ENCODE measurements at regions not wholly inside any gene's neighbourhood (a gene's known extent, or its start where the extent isn't known, plus 50 kb on each side); places are given as distances from the start of the nearest gene placed in this dataset.

- no peak for TF ChIP-seq EZH2phosphoT487 (IDR thresholded peaks at IDR 0.05; ENCODE audit: insufficient read depth, low read depth)
- TF ChIP-seq EZH2 (IDR thresholded peaks at IDR 0.05; ENCODE audit: insufficient read depth, poor library complexity, severe bottlenecking): no peak
These were observed 659.5 kb upstream of the NRP1 start for GRCh38 chr10:33993917-33994316.
